HEK293T (cell line): ENCODE measurements at regions not wholly inside any gene's neighbourhood (a gene's known extent, or its start where the extent isn't known, plus 50 kb on each side); places are given as distances from the start of the nearest gene placed in this dataset.

Source experiments
- BHLHE40 ChIP-seq: fragments of 450-650 bp; IDR thresholded peaks from 2 replicates; pipeline ENCODE4 v1.6.1; 2016; ENCODE audit warnings: mild to moderate bottlenecking, moderate library complexity, borderline replicate concordance
- CTBP1 ChIP-seq: fragments of 450-650 bp; IDR thresholded peaks from 2 replicates; pipeline ENCODE4 v1.6.1; 2016; ENCODE audit warnings: borderline replicate concordance
- LEF1 ChIP-seq: fragments of 450-650 bp; IDR thresholded peaks from 2 replicates; pipeline ENCODE4 v1.6.1; 2017; ENCODE audit warnings: mild to moderate bottlenecking, borderline replicate concordance
- NFRKB ChIP-seq: fragments of 450-650 bp; IDR thresholded peaks from 2 replicates; pipeline ENCODE4 v1.6.1; 2016; ENCODE audit warnings: mild to moderate bottlenecking, moderate library complexity
- SP1 ChIP-seq: fragments of 450-650 bp; IDR thresholded peaks from 2 replicates; pipeline ENCODE4 v1.6.1; 2017
- SUZ12 ChIP-seq: fragments of 450-650 bp; IDR thresholded peaks from 2 replicates; pipeline ENCODE4 v1.6.1; 2016; ENCODE audit warnings: mild to moderate bottlenecking
- TARDBP ChIP-seq: fragments of 450-650 bp; IDR thresholded peaks from 2 replicates; pipeline ENCODE4 v1.6.1; 2016
- ZNF384 ChIP-seq: fragments of 450-650 bp; IDR thresholded peaks from 2 replicates; pipeline ENCODE4 v1.6.1; 2016

DNA sequence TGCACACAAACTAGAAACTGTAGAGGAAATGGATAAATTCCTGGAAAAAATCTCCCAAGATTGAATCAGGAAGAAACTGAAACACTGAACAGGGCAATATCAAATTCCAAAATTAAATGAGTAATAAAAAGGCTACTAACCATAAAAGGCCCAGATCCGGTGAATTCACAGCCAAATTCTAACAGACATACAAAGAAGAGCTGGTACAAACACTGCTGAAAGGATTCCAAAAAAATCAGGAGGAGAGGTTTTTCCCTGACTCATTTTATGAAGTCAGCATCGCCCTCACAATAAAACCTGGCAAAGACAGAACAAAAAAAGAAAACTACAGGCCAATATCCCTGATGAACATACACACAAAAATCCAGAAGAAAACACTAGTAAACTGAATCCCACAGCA lies 462.4 kb upstream of the THBS1 start:
- TF ChIP-seq ZNF384 (no peak), TARDBP (no peak), SUZ12 (no peak), SP1 (no peak), NFRKB (no peak), CTBP1 (no peak), LEF1 (no peak), BHLHE40 (no peak)
